Thoracic aorta (tissue), 2 donors: ENCODE measurements at regions not wholly inside any gene's neighbourhood (a gene's known extent, or its start where the extent isn't known, plus 50 kb on each side); places are given as distances from the start of the nearest gene placed in this dataset.
"Not testable (repeated sequence)": the region's sequence is repeated elsewhere in the genome, so short reads cannot be mapped to it uniquely, and the experiment has no call there.

ENCODE experiments used
- ATAC-seq: fragments of 150-250 bp; one replicate; pipeline ENCODE4 v1.8.0; 2017; ENCODE audit warnings: low read depth; ENCODE audit not compliant: insufficient number of reproducible peaks, low FRiP score
- DNase-seq: peaks from one replicate; pipeline ENCODE4 v3.0.0-alpha.2; 2020; ENCODE audit warnings: low spot score
- H3K27ac ChIP-seq, 2 donors: fragments of 200-600 bp; sonication (generic); 1 replicate in 1 of 2; 2 replicates in 1 of 2; pipeline ENCODE4 v1.5.1; 2016; ENCODE audit warnings: mild to moderate bottlenecking in 2 of 2, moderate library complexity in 2 of 2
- H3K27me3 ChIP-seq: fragments of 200-600 bp; sonication (generic); replicated peaks from 2 replicates; pipeline ENCODE4 v1.6.0; 2016; ENCODE audit warnings: mild to moderate bottlenecking; ENCODE audit not compliant: insufficient read depth
- H3K36me3 ChIP-seq: fragments of 200-600 bp; sonication (generic); one replicate; pipeline ENCODE4 v1.5.1; 2016
- H3K4me1 ChIP-seq, 2 donors: fragments of 200-600 bp; sonication (generic); 1 replicate in 1 of 2; 2 replicates in 1 of 2; pipeline versions ENCODE4 v1.5.1 to v1.6.0; 2016; ENCODE audit warnings: low read depth in 2 of 2, mild to moderate bottlenecking in 1 of 2; ENCODE audit not compliant: control insufficient read depth in 1 of 2
- H3K4me3 ChIP-seq: fragments of 200-600 bp; sonication (generic); 2 replicates; pipeline ENCODE4 v1.5.1; 2016; ENCODE audit warnings: mild to moderate bottlenecking
- H3K9me3 ChIP-seq: fragments of 200-600 bp; sonication (generic); 2 replicates; pipeline ENCODE4 v1.5.1; 2016
- TF ChIP-seq, protein P1 (sequence below): fragments of 200-600 bp; sonication (generic); IDR thresholded peaks from one replicate; pipeline ENCODE4 v1.5.1; 2019; ENCODE audit warnings: antibody characterized with exemption

DNA sequence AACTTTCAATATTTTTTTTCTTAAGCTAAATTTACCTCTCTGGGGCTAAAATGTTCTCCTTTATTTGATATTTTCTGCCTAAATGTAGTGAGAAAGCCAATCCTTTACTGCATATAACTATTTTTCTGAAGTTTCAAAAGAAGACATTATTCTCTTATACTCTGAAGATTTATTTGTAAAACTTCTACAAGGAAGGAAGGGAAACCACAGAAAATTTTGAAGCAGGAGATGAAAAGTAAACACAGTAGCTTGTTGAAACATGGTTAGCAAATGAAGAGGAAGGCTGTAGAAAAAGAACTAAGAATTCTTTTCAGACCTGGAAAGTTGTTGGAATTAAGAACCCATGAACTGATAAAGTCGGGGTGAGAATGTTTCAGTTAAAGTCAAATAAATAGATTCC is 330.3 kb downstream of the HGF start:
- H3K9me3 ChIP-seq, result no peaks in the 10 kb centered on the region
- H3K4me3 ChIP-seq, result no peak overlapping the region

DNA sequence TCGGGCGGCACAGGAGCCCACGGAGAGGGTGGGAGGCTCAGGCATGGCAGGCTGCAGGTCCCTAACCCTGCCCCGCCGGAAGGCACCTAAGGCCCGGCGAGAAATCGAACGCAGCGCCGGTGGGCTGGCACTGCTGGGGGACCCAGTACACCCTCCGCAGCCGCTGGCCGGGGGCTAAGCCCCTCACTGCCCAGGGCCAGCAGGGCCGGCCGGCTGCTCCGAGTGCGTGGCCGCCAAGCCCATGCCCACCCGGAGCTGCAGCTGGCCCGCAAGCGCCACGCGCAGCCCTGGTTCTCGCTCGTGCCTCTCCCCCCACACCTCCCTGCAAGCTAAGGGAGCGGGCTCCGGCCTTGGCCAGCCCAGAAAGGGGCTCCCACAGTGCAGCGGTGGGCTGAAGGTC is 332.7 kb downstream of the HGF start:
- not testable (repeated sequence) for DNase-seq

More for the DNA sequence above, 330.3 kb downstream of the HGF start:
- H3K27me3 ChIP-seq, result no peaks in the 10 kb centered on the region
- no peaks in the 10 kb centered on the region for H3K4me1 ChIP-seq
- DNase-seq, result no peak
- TF ChIP-seq, protein P1, sequence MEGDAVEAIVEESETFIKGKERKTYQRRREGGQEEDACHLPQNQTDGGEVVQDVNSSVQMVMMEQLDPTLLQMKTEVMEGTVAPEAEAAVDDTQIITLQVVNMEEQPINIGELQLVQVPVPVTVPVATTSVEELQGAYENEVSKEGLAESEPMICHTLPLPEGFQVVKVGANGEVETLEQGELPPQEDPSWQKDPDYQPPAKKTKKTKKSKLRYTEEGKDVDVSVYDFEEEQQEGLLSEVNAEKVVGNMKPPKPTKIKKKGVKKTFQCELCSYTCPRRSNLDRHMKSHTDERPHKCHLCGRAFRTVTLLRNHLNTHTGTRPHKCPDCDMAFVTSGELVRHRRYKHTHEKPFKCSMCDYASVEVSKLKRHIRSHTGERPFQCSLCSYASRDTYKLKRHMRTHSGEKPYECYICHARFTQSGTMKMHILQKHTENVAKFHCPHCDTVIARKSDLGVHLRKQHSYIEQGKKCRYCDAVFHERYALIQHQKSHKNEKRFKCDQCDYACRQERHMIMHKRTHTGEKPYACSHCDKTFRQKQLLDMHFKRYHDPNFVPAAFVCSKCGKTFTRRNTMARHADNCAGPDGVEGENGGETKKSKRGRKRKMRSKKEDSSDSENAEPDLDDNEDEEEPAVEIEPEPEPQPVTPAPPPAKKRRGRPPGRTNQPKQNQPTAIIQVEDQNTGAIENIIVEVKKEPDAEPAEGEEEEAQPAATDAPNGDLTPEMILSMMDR, result no peak
- H3K36me3 ChIP-seq, result no peaks in the 10 kb centered on the region
- no peak overlapping the region for H3K27ac ChIP-seq
- no peak for ATAC-seq

DNA sequence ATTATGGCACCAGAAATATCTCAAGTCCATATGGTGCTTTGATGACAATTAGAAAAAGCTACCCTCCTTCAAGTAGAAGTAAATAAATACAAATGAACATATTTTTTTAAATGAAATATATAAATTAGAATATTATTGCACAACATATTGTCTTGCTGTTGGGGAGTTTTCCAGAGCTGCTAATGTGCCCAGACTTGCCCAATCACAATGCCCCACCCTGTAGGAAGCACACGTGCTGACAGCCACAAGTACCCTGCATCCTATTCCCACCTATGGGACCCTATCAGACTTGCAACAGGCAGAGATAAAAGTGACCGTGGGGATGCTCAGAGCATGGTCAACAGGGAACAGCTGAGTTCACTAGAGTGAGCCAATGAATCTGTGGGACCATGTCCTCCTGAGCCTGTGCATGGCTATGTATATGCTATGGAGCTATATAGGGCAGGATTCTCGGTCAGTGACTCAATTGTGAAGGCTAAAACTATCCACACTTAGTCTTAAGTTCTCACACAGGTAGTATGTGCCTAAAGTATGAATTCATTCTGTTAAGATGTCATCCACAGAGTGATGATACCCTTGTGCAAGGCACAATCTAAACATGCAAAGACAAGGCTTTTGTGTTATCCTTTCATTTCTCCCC is 336.0 kb downstream of the HGF start:
- no peak overlapping the region for H3K4me3 ChIP-seq
- no peaks in the 10 kb centered on the region for H3K36me3 ChIP-seq
- H3K4me1 ChIP-seq, result no peaks in the 10 kb centered on the region
- ATAC-seq, result no peak
- TF ChIP-seq, protein P1, result no peak
- no peaks in the 10 kb centered on the region for H3K9me3 ChIP-seq
- no peaks in the 10 kb centered on the region for H3K27me3 ChIP-seq
- H3K27ac ChIP-seq, result no peak overlapping the region
- DNase-seq, result no peak

More for the DNA sequence above, 332.7 kb downstream of the HGF start:
- not testable (repeated sequence) for H3K27me3 ChIP-seq, H3K4me1 ChIP-seq, H3K4me3 ChIP-seq, H3K36me3 ChIP-seq, H3K27ac ChIP-seq, ATAC-seq, H3K9me3 ChIP-seq

GRCh38 chr7:81433206-81433605 is 336.6 kb downstream of the HGF start:
- H3K36me3 ChIP-seq, result no peaks in the 10 kb centered on the region
- no peaks in the 10 kb centered on the region for H3K27me3 ChIP-seq
- no peaks in the 10 kb centered on the region for H3K4me1 ChIP-seq
- no peak for DNase-seq
- H3K27ac ChIP-seq, result no peak overlapping the region
- H3K9me3 ChIP-seq, result no peaks in the 10 kb centered on the region
- no peak for ATAC-seq
- TF ChIP-seq, protein P1, result no peak
- no peak overlapping the region for H3K4me3 ChIP-seq

DNA sequence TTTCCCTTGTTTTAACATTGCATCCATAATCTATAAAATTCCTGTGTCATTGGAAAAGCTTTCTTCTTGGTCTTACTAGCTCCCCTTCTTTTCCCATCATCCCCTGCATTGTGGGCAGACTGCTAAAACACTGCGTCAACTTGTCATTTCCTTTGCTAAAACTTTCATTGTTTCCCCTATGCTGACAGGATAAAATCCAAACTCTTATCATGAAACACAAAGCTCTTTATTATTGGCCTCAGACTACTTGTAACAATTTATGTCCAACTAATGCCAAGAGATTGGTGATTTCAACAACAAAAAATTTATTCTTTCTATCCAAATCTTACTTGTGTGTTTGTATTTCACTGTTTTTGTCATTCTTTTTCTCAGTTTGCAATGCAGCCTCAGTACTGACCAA is 339.1 kb downstream of the HGF start:
- no peaks in the 10 kb centered on the region for H3K27me3 ChIP-seq
- H3K27ac ChIP-seq, result no peak overlapping the region
- ATAC-seq (no peak), DNase-seq (no peak)
- H3K4me1 ChIP-seq, result no peaks in the 10 kb centered on the region
- no peaks in the 10 kb centered on the region for H3K36me3 ChIP-seq
- TF ChIP-seq, protein P1, result no peak
- H3K9me3 ChIP-seq, result no peaks in the 10 kb centered on the region
- no peak overlapping the region for H3K4me3 ChIP-seq

DNA sequence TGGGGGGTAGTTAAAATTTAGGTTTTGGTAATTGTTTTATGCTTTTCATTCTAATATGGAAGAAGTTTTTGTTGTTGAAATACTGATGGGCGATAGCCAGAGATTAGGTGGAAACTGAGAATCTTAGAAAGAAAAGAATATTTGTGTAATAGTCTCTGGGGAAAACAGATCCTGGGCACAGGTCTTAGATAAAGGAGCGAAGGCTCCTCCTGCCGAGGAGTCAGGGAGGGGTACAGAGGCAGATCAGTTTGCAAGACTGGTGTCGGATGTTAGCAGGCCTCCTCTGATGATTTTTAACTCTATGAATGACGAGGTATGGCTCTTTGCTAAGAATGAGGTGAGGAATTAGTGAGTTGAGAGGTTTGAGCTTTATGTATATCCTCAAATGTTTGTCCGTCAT is 339.7 kb downstream of the HGF start:
- Histone ChIP-seq H3K4me1 (no peaks in the 10 kb centered on the region), H3K4me3 (no peak overlapping the region), H3K27me3 (no peaks in the 10 kb centered on the region), H3K9me3 (no peaks in the 10 kb centered on the region), H3K27ac (no peak overlapping the region), H3K36me3 (no peaks in the 10 kb centered on the region)
- TF ChIP-seq, protein P1, result no peak
- DNase-seq (no peak), ATAC-seq (no peak)
